Cardiac septum (tissue), 1 donor: ENCODE measurements at regions not wholly inside any gene's neighbourhood (a gene's known extent, or its start where the extent isn't known, plus 50 kb on each side); places are given as distances from the start of the nearest gene placed in this dataset.
"Not testable (repeated sequence)": the region's sequence is repeated elsewhere in the genome, so short reads cannot be mapped to it uniquely, and the experiment has no call there.

Source experiments
- DNase-seq: peaks from one replicate; pipeline ENCODE4 v3.0.0-alpha.2; 2020; ENCODE audit warnings: low spot score
- intact Hi-C: fragments of 100-400 bp; cut with DNase I; formaldehyde crosslinking; loops from one replicate; pipeline ENCODE4 v1.14.0; 2022
- donor health status: DM: no; HTN: no; CAD: no.

GRCh38 chr5:89200899-89201298 lies 317.9 kb upstream of the MEF2C start:
- no peak for DNase-seq
- intact Hi-C loops, result no loop called here

DNA sequence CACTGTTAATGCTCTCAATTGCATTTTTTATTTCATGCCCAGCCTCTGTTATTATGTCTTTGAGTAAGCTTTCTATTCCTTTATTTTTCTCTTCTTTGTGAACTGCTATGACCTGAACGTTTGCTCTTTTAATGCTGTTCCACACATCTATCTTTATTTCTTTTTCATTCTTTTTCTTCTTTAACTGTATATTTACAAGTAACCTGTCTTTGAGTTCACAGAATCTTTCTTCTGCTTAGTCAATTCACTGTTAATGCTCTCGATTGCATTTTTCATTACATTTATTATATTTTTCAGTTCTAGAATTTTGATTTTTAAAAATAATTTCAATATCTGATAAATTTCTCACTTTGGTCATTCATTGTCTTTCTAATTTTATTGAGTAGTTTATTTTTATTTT lies 316.3 kb upstream of the MEF2C start:
- DNase-seq, result no peak
- intact Hi-C loops, result no loop called here

DNA sequence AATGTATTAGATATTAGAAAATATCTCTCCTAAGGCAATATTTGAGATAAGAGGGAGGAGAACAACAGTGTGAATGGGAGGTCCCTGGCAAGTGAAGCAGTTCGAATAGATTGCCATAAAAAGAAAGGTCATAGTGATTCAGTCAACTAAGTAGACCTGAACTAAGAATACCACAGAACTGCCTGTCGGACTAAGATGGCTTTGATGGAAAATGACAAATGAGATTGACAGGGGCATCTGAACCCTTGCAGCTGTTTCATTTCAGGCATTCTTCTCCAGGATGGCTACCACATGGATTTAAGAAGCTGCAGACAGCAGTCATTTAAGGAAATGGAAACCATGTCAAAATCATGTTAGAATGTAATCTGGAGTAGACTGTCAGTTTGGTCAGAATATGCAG lies 308.4 kb upstream of the MEF2C start:
- no peak for DNase-seq
- intact Hi-C loops, result no loop called here

GRCh38 chr5:89190515-89191265 lies 307.7 kb upstream of the MEF2C start:
- no peak for DNase-seq
- intact Hi-C loops, result no loop called here

GRCh38 chr5:89187883-89188465 lies 305.0 kb upstream of the MEF2C start:
- intact Hi-C loops, result no loop called here
- DNase-seq, result no peak

DNA sequence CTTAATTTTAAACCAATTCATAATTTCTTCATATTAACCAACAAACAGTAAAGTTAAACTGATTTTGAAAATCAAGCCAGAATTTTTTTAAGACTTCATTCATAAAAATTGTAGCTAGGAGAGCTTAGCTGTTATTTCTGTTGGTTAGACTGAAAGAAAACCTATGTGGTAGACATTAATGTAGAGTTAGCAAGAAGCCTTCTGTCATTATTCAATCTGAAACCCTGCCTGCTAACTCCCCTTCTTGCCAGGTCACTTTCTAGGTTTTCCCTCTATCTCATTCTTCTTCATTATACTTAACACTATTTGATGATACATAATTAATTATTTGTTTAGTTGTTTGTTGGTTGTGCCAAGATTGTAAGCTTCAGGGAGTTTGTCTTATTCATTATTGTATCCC lies 304.3 kb upstream of the MEF2C start:
- intact Hi-C loops, result no loop called here
- DNase-seq, result no peak

GRCh38 chr5:89181546-89181945 lies 298.6 kb upstream of the MEF2C start:
- intact Hi-C loops, result no loop called here
- DNase-seq, result no peak

DNA sequence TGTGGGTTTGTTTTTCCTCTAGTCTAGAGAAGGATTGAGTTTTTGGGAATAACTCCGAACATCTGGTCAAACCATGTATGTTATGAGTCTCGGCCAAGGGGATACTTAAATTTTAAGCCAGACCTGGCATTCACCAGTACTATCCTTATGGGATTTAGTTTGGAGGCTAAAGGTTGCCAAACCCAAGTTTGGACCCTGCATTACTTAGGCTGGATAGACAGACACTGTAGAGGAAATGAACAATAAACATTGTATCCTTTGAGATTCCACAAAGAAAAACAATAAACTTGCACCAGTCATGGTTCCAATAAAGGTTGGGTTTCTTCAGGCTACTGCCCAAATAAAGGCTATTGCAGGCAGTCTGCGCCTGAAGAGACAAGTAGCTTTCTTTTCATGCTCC lies 296.7 kb upstream of the MEF2C start:
- intact Hi-C loops, result no loop called here
- no peak for DNase-seq

GRCh38 chr5:89178541-89178940 lies 295.6 kb upstream of the MEF2C start:
- intact Hi-C loops, result no loop called here
- DNase-seq, result no peak

DNA sequence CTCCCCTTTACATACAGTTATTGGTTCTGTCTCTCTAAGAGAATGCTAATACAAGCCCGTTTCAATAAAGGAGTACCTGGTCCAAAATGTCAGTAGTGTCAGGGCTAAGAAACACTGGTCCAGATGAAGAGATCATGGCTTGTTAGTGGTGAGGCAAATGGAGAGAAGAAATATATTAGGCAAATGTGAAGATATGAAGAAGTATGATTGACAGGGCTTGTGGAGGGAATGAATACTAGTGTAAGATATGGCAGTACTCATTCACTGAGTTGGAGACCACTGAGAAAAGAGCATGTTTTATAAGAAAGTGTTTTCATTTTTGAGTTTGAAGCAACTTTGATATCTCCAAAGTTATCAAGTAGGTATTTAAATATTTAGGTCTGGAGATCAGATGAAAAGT lies 290.5 kb upstream of the MEF2C start:
- no peak for DNase-seq
- intact Hi-C loops, result no loop called here

DNA sequence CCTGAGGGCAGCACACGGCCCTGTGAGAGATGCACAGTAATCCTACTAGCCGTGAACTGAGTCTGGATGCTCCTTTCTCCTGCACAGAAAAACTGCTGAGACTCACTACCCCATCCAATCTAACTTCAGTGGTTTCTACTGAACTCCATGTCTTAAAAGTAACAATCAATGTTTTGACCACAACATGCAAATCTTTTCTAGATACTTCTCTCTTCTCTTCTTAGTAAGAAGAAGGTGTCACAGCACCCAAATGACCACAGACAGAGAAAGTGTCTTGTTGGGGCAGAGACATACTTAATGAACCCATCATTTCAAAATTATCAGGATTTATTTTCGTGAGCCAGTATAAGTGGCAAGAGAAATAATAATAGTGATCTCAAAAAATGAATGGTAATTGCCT lies 285.8 kb upstream of the MEF2C start:
- DNase-seq, result no peak
- intact Hi-C loops, result no loop called here

DNA sequence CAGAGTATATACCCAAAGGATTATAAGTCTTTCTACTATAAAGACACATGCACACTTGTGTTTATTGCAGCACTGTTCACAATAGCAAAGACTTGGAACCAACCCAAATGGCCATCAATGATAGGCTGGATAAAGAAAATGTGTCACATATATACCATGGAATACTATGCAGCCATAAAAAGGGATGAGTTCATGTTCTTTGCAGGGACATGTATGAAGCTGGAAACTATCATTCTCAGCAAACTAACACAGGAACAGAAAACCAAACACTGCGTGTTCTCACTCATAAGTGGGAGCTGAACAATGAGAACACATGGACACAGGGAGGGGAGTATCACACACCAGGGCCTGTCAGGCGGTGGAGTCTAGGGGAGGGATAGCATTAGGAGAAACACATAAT lies 281.7 kb upstream of the MEF2C start:
- intact Hi-C loops, DNase-seq: not testable (repeated sequence)

DNA sequence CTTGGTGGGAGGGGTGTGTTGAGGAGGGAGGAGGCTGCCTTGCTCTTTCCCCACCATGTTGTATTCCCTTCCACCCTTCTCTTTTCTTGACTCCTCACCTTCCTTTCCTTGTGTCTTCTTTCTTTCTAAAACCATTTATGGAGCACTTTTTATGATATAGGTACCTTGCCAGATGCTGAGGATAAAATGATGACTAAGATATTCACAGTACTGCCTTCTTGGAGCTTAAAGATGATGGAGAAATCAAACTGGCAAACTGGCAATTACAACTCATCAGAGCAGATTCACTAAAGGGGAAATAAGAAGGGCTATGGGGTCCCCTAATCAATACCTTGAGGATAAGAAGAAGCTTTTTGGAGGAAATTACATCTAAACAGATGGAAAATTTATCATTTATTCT lies 273.2 kb upstream of the MEF2C start:
- intact Hi-C loops, result no loop called here
- no peak for DNase-seq

DNA sequence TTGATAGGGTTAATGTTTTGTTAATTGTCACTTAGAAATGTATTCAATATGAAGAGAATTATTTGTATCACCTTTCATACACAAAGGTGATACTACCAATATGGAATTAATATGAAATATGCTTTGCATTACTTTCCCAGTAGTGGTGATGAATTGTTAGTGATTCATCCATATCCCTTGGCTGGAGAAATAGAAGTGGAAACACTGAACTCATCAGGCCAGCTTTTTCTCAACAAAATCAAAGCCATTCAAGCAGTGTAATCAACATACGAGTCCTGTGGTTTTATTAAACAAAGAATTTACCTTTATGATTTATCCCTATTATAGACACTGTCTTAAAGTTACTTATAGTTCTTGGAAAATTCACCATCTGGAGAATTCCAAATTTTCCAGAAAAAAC lies 264.0 kb upstream of the MEF2C start:
- DNase-seq, result no peak
- intact Hi-C loops, result no loop called here

DNA sequence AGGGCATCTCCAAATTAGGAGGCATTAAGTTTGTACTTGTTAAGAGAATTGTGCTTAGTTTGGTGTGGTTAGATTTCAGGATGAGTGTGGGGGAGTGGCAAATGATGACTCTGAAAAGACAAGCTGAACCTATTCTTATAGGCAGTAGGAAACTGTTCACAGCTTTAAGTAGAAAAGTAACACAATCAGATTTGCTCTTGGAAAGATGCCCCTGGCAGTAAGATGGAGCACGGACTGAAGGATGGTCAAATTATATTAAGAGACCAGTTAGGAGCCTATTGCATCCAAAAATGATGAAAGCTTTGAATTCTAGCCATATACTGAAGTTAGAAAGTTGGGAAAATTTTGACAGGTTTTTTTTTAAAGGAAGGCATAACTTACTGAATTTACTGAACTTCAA lies 254.2 kb upstream of the MEF2C start:
- intact Hi-C loops, result no loop called here
- no peak for DNase-seq

- DNase-seq, result no peak
- intact Hi-C loops, result no loop called here
Observed at GRCh38 chr5:89133975-89134374, 251.0 kb upstream of the MEF2C start.

- no peak for DNase-seq
- intact Hi-C loops, result no loop called here
Observed at GRCh38 chr5:89133129-89133528, 250.1 kb upstream of the MEF2C start.

DNA sequence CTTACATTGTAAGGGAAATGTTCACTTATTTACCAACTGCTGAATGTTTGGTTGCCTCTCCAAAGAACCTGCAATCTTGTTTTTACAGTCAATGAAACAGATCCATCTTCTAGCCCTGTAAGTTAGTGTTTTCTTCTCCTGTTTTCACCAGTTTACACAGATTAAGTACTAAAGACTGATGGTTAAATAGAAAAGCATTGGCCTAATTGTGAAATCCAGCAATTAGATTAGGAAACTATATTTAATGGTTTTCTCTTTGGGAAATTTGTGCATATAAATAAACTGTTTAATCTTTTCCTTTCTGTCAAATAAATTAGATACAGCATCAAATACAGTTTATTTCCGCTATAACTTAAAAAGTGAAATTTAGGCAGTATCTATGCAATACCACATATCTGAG lies 247.9 kb upstream of the MEF2C start:
- intact Hi-C loops, result no loop called here
- no peak for DNase-seq

DNA sequence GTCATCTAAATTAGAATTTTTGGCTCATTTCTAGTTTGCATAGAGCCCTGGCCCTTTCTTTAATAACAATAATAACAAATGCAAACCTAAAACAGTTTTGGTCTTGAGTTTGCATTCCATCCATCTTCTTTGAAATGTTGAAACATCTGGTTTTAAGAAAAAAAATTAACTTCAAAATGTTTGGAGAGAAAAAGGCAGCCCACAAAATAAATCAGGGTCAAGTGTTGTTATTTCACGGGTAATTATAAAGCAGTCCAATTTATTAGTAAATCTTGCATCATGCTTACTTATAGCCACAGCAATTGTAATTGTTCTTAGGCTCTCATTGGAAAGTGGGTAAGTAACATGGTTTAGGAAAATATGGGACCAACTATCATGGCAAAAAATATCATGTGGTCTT lies 247.0 kb upstream of the MEF2C start:
- intact Hi-C loops, result no loop called here

DNA sequence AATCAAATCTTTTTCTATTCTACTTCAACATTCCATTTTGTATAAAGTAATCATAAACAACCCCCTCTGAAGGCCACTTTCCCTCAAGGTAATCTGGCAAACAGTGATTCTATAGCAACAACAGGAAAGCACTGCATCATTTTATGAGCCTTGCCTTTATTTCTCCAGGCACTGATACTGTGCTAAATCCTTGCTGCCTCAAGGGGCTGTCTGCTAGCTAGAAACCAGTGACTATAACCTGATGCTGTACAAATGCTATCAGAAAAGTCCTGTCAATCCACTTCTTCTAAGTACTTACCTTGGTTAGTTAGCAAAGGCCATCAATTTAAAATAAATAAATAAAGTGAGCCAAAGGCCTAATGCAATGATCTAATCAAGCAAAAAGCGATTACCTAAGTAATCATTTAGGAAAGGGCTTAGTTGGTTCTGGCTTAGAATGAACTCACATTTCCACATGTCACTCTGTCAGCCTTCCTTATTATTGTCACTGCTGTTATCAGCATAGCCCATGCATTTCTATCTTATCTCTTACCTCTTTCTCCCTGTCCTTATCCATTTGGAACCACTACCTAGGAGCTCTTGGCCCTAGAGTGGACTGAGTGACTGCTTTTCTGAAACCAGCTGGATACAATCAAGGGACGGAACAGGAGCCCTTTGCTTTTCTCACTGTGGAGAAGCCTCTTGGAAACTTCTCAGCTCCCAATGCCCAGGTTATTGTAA lies 246.1 kb upstream of the MEF2C start:
- intact Hi-C loops, result no loop called here
- no peak for DNase-seq

More for the DNA sequence above, 247.0 kb upstream of the MEF2C start:
- DNase-seq, result no peak

- intact Hi-C loops, result no loop called here
- DNase-seq, result no peak
Observed at GRCh38 chr5:89128092-89128491, 245.1 kb upstream of the MEF2C start.
